ENCODE measurements at regions not wholly inside any gene's neighbourhood (a gene's known extent, or its start where the extent isn't known, plus 50 kb on each side); places are given as distances from the start of the nearest gene placed in this dataset.

DNA sequence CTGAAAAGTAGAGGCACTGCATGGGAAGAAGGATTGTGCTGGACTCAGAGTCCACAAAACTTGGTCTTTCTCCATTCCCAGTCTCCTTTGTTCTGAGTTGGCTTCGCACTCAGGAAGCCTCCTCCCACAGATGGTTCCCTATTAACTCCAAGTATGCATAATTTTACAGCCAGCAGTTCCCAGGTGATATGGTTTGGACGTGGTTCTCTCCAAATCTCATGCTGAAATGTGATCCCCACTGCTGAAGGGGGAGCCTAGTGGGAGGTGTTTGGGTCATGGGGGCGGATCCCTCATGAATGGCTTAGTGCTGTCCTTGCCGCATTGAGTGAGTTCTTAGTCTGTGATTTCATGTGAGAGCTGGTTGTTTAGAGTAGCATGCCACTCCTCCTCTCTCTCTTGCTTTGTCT is 86.6 kb downstream of the FEM1C start:
- TF ChIP-seq, protein P1, sequence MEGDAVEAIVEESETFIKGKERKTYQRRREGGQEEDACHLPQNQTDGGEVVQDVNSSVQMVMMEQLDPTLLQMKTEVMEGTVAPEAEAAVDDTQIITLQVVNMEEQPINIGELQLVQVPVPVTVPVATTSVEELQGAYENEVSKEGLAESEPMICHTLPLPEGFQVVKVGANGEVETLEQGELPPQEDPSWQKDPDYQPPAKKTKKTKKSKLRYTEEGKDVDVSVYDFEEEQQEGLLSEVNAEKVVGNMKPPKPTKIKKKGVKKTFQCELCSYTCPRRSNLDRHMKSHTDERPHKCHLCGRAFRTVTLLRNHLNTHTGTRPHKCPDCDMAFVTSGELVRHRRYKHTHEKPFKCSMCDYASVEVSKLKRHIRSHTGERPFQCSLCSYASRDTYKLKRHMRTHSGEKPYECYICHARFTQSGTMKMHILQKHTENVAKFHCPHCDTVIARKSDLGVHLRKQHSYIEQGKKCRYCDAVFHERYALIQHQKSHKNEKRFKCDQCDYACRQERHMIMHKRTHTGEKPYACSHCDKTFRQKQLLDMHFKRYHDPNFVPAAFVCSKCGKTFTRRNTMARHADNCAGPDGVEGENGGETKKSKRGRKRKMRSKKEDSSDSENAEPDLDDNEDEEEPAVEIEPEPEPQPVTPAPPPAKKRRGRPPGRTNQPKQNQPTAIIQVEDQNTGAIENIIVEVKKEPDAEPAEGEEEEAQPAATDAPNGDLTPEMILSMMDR (IDR thresholded peaks at IDR 0.05; ENCODE audit: insufficient read depth, low read length): no peak
- TF ChIP-seq POLR2AphosphoS5 (IDR thresholded peaks at IDR 0.05; ENCODE audit: low read depth): no peak
